HFF-Myc (cell line): ENCODE measurements at regions not wholly inside any gene's neighbourhood (a gene's known extent, or its start where the extent isn't known, plus 50 kb on each side); places are given as distances from the start of the nearest gene placed in this dataset.

Experiments
- DNase-seq: peaks from one replicate; pipeline ENCODE4 v3.0.0-alpha.2; 2011; ENCODE audit warnings: low read depth; ENCODE audit errors: extremely low read depth
- H3K4me3 ChIP-seq: replicated peaks from 2 replicates; pipeline ENCODE4 v1.5.1; 2011; ENCODE audit warnings: low read depth, mild to moderate bottlenecking, control low read depth, low read length
- TF ChIP-seq, protein P1 (sequence below): IDR thresholded peaks from 2 replicates; pipeline ENCODE4 v1.5.1; 2012; ENCODE audit warnings: mild to moderate bottlenecking, low read depth, low read length, control low read depth; ENCODE audit errors: missing control alignments

DNA sequence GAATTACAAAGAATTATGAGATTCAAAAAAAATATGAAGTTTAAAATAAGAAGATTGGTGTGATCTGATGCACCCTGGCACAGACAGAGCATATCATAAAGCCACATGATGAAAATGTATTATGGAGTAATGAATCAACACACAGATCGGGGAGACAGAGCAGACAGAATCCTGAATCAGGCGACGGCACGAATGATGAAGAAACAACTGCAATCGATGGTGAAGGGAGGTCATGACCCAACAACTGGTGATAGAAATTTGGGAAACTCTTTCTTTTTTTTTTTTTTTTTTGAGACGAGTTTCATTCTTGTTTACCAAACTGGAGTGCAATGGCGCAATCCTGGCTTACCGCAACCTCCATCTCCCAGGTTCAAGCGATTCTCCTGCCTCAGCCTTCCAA lies 1054.0 kb downstream of the TYW1 start:
- no peak for DNase-seq
- H3K4me3 ChIP-seq, result no peak overlapping the region
- TF ChIP-seq, protein P1, sequence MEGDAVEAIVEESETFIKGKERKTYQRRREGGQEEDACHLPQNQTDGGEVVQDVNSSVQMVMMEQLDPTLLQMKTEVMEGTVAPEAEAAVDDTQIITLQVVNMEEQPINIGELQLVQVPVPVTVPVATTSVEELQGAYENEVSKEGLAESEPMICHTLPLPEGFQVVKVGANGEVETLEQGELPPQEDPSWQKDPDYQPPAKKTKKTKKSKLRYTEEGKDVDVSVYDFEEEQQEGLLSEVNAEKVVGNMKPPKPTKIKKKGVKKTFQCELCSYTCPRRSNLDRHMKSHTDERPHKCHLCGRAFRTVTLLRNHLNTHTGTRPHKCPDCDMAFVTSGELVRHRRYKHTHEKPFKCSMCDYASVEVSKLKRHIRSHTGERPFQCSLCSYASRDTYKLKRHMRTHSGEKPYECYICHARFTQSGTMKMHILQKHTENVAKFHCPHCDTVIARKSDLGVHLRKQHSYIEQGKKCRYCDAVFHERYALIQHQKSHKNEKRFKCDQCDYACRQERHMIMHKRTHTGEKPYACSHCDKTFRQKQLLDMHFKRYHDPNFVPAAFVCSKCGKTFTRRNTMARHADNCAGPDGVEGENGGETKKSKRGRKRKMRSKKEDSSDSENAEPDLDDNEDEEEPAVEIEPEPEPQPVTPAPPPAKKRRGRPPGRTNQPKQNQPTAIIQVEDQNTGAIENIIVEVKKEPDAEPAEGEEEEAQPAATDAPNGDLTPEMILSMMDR, result no peak

DNA sequence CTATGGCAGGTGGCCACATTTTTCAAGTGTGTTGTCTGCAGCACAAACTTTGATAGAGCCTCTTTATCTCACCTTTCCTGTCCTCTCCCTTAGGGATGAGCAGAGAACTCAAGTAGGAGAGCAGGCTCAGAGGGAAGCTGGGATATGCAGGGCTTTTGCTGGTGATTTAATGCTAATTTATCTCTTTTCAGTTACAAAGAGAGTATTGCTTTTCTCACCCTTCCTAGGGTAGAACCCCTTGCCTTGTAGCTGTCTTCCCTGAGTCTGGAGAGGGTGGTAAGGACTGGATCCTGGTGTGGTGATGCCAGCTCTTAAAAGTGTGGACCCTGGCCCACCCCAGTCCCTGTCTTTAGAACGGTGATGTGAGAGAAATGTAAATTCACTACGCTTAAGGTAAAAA lies 1061.4 kb downstream of the TYW1 start:
- TF ChIP-seq, protein P1, result no peak
- DNase-seq, result no peak
- no peak overlapping the region for H3K4me3 ChIP-seq

DNA sequence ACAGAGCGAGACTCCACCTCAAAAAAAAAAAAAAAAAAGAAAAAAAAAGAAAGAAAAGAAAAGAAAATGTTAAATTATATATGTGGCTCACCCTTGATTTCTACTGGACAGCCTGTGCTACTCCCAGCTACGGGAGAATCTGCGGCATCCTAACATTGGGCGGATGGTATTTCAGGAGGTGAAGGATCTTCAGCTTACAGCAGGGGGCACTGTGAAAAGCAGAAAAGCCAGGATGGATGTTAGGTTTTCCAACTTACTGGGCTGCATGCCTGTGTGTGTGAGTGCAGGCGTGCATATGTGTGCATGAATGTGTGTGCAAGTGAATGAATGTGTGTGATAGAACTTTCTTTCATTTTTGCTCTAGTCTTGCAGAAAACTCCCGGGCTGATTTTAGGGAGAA lies 1066.5 kb downstream of the TYW1 start:
- TF ChIP-seq, protein P1, result no peak
- DNase-seq, result no peak
- H3K4me3 ChIP-seq, result no peak overlapping the region

DNA sequence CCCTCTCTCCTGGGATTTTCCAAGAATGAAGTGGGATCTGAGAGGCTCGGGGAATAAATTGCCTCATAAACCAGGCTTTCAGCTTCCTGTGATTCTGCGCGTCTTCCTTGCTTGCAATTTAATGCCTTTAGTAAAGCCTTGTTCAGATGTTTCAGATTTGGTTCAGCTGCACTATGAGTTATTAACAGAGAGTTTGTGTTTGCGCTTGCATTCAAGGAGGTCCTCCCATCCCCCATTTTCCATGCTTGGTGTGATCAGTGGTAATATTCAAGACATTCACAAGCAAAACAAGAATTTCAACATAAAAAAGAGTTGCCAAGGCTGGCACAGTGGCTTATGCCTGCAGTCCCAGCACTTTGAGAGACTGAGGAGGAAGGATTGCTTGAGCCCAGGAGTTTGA lies 1068.9 kb downstream of the TYW1 start:
- no peak overlapping the region for H3K4me3 ChIP-seq
- DNase-seq, result no peak
- TF ChIP-seq, protein P1, result no peak

DNA sequence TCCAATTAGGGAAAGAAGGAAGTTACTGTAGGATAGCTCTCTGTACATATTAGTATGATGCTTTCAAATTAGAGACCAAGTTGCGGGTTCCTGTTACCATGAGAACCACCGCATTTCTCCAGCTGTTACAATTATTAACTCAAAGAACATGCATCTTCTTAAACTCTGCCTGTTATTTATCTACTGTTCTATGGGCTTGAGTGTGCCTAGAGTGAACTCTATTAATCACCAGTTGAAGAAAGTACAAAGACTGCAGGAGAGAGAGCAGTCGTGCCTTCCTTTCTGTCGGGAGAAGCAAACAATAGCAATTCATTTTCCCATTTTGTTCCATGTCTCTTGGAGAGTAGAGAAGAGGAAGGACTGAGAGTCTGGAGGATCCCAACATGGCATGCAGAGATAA lies 1071.2 kb downstream of the TYW1 start:
- TF ChIP-seq, protein P1, result no peak
- no peak overlapping the region for H3K4me3 ChIP-seq
- DNase-seq, result no peak

DNA sequence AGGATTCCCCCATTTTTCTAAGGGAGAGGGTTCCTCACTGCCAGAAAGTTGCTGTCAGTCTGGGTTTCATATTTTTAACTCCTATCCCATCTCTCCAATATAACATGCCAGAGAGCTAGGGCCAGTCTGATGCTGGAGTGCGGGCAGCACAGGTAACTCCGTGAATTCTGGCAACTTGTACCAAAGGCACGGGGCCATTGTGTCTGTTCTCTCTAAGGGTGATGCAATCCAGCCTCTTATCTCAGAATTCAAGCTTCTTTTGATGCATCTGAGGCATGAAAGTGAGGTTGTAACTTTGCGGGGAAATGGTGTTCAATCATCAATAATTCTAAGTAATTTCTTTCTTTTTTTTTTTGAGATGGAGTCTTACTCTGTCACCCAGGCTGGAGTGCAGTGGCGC lies 1074.4 kb downstream of the TYW1 start:
- no peak overlapping the region for H3K4me3 ChIP-seq
- TF ChIP-seq, protein P1, result no peak
- DNase-seq, result no peak

DNA sequence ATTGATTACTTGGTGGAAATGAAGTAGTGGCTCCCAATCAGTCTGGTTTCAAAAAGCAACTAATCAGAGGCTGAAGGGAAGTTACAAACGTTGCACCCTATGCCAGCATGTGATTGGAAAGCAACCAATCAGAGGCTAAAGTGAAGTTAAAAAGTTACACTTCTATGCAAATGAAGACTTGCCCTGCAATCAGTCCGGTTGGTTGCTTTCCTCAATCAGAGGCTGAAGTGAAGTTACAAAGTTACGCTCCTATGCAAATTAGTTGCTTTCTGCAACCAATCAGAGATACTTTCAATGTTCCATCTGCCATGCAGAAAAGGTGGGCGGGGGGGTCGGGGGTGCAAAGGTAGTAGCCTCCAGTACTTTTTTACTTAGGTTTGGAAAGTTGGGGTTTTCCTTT lies 1077.1 kb downstream of the TYW1 start:
- DNase-seq, result no peak
- H3K4me3 ChIP-seq, result no peak overlapping the region
- TF ChIP-seq, protein P1, result no peak
